EH (cell line): ENCODE measurements at regions not wholly inside any gene's neighbourhood (a gene's known extent, or its start where the extent isn't known, plus 50 kb on each side); places are given as distances from the start of the nearest gene placed in this dataset.

Source experiments
- DNase-seq: peaks from one replicate; pipeline ENCODE4 v3.0.0-alpha.2; 2015; ENCODE audit warnings: low read depth

DNA sequence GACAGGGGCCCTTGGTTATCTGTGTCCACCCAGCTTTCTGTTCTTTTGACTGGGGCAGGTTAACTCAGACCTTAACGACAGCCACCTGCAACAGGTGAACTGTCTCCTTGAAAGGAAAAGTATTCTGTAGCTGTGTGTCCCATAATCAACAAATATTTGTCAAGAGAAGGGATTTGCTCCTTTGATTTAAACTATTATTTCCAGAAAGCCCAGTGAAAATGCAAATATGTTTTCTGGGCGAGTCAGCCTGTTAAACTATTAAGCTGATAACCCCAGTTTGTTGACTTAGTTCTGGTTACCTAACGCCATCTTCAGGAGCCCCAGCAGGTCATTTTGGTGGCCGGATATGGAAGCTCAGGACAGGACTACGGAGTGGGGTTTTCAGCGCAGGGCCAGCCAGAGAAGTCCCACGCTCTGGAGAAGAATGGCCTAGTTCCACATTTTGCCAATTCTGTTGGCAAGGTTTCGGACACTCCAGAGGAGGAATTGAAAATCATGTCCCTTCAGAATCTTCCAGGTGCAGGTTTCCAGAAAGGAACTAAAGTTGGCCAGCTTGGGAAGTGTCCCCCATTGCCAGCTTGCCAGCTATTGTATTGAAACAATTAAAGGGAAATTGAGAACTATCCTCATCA lies 54.5 kb downstream of the ADRA2A start:
- DNase-seq = no peak

DNA sequence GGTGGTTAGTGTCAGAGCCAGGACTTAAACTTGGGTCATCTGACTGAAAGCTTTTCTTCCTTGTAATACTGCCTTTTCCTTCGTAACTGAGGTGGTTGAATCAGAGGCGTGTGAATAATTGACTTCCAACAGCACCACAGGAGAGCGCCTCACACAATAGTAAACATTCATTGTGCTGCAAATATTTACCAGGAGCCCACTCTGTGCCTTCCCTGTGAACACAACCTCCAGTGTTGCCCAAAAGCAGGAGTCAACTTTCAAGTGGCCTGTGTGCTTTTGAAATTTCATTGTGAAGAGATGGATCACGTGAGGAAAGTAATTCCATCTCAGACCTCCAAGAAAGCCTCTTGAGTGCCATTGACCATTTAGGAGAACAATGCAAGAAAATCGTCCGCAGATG lies 60.2 kb downstream of the ADRA2A start:
- no peak for DNase-seq

DNA sequence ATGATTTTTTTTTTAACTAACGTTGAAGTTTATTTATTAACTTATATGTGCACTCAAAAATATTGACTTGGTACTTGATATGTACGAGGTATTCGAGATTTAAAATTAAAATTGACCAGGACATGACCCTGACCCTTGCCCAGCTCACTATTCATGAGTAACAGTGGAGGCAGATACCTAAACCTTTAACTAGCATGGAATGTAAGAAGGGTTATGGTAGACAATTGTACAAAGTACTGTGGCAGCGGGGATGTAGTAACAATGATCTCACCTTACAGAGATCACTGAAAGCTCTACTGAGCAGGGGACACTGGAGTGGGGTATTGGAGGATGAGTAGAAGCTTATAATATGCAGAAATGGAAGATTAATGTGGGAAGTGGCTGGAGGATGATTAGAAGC lies 60.8 kb downstream of the ADRA2A start:
- DNase-seq = no peak

DNA sequence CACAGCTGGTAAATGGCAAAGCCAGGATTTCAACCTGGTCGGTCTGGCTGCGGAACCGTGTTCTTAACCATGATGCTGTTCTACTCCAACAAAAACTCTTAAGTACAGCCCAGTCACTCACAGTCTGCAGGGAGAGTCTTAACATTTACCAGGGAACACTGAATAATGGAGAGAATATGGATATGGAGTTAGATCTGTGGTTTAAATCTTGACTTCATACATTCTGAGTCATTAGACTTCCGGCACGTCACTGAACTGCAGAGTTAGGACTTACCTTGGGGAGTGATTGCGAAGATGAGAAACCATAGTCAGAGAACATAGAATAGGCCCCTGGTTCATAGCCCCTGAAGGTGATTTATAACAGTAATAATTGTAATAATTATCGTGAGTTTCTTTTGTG lies 61.7 kb downstream of the ADRA2A start:
- no peak for DNase-seq

DNA sequence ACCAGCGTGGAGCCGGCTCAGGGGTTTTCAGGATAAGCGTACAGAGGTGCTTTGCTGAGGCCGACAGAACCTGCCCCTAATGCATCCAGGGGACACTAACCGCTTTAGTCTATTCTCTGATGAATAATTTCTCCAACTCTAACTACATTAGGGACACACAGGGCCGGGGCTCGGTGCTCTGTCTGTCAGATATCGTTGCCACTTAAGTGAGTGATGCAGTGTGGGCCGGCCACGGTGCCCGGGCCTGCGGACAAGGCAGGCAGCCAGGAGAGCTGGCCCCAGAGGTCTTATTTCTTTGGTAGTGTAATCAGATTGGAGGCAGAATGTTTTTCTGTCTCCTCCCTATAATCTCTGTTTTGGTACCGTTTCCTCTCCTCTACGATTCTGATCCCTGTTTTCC lies 62.7 kb downstream of the ADRA2A start:
- DNase-seq = no peak

DNA sequence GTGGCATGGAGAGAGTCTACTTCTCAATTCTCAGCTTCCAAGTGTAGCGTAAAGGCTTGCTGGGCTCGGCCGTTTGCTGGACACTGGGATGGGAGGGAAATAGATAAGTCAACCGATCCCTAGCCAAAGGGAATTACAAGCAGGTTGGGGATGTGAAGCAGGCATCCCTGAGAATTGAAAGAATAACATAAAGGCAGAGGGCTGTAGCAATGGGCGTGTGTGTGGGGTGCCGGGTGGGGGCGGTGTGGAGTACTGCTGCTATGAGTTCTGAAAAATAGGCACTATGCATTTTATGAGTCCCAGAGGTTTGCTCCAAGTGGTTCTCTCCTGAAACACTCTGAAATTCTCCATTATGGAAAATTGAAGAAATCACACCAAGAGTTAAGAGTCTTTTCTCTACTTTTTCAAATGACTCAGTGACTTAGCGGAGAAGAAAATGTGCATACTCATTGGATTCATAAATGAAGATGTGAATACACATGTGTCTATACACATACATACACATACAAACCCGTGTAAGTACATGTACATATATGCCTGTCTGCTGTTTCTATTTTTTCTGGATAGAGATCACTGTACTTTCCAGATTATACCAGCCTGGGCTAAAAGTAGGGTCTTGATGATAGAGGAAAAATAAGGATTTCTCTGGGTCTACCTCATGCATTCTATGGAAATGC lies 65.4 kb downstream of the ADRA2A start:
- DNase-seq = no peak

DNA sequence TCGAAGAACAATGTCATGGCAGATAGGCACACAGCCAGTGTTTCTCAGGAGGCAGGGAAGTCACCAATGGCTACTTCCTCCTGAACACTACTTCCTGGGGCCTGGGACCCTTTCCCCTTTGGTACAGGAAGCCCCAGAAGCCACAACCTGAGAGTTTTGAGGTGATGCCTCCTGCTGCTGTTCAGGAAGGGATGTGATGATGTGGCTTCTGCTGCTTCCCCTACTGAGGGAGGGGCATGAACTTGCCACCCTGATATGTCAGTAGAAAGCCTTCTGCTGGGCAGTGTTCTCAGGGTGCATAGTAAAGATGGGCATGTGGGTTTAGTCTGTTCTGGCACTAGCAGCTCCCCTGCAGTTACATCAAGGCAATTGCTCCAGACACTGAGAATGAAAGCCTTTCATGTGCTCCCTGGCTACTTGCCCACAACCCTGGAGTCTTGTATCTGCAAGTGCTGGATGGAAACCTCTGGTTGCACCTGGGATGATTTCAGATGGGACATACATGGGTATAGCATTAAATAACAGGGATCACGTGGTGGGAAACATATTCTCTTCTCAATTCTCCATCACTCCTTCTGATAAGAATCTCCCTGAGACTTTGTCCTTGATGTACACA lies 69.3 kb downstream of the ADRA2A start:
- no peak for DNase-seq

DNA sequence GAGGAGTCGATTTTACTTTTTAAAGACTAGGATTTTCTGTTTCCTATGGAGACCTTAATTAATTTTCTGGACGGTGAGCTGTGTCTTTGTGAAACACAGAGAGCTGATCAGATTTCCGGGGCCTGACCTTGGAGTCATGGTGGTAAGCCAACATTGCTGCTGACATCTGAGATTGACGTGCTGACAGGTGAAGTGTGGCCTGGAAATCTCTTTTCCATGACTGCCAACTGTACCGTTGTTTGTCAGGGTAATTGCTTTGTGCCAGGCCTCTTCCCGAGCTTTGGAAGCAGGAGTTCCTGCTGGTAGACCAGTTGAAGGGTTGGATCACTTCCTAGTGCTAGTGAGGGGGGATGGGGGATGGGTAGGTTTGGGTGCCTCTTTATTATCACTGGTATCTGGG lies 71.2 kb downstream of the ADRA2A start:
- DNase-seq = no peak

DNA sequence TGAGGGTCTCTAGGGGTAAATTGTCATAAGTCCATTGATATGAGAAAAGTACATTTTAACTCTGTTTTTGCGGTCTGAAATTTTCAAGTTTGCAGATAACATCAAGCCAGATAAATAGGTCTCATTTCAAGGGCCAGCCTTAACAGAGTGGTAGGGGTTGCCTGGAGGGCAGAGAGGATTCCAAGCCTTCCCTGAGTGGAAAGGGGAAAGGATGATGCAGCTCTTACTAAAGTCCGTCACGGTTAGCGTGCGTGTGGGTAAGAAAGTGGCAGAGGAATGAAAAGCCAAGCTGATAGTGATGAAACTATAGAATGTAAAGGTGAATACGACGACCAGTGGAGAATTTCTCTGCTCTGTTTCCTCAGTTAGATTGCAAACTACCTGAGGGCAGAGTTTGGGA lies 71.6 kb downstream of the ADRA2A start:
- no peak for DNase-seq

DNA sequence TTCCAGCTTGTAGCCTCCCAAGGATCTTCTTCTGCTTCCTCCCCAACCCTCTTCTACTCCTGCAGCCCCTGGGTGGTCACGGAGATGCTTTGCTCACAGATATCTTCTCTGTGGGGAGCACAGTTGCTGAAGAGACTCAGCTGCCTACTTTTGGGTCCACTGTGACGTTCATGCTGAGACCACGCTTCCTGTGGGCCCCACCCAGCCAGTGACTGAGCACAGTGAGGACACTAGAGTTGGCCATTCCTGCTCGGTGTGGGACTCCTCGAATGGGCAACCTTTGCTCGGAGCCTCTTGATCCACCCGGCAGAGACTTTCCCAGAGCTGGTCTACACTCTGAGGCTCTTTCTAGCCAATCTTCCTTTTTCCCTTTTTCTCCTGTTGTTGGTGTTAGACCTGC lies 73.9 kb downstream of the ADRA2A start:
- no peak for DNase-seq

DNA sequence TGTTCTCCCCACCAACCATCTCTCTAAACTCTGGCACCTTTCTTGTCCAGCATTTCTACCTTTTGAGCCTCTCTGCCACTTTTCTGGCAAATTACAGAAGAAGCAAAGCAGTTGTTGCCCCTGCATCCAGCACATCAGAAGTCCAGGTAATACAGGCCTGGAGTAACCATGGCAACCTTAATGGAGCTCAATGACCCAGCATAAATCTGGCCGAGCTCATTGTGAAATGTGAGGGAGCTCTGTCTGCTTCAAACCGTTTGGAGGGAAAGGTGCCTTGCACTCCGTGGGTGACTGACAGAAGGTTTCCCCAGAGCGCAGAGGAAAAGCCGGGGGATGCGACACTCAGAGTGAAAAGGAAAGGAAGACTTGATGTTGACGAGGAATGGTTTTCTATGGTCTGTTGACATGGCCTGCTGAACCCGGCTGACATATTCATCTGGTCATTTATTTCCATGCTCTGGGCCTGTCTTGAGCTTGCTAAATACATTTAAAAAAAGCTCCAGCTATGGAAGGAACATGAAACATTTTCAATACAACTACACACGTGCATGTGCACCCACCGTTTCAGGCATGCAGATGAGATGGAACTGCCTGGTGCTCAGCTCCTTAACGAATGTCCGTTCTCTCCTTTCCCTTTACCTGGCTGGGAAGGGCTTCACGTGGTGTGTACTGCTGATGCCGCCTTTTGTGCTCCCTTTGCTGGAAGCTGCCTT lies 74.9 kb downstream of the ADRA2A start:
- DNase-seq = no peak

DNA sequence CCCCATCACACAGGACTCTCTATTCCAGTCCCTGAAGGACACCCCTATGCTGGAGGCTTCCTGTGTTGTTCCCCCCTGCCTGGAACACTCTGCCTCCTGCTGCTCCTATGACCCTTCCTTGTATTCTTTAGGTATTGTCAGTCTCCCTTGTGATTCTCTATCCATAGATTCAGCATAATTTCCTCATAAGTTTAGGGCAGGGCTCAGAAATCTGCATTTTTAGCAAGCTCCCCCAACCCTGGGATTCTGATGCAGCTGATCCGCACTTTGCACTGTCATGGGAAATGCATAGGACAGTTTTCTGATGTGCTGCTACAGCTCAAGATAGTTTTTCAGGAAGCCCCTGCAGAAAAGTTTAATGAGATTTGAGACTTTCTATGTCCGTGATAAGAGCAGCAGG lies 79.9 kb downstream of the ADRA2A start:
- no peak for DNase-seq

DNA sequence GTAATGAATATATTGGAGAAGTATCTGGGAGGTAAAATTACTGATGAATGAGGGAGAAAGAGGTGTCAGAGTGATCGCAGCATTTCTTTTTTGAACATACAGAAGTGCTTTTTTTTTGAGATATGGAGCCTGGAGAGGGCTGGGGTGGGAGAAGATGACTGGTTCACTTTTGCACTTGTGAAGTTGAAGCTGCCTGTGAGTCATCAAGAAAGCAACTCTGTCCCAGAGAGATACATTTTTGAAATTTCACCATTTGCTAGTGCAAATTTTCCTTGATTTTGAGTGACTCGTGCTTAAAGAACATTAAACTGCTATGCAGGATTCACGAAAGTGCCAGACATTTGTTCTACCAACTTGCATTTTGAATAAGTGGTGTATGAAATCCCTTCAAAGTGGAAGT lies 81.8 kb downstream of the ADRA2A start:
- peak; percentile 8 for DNase-seq

DNA sequence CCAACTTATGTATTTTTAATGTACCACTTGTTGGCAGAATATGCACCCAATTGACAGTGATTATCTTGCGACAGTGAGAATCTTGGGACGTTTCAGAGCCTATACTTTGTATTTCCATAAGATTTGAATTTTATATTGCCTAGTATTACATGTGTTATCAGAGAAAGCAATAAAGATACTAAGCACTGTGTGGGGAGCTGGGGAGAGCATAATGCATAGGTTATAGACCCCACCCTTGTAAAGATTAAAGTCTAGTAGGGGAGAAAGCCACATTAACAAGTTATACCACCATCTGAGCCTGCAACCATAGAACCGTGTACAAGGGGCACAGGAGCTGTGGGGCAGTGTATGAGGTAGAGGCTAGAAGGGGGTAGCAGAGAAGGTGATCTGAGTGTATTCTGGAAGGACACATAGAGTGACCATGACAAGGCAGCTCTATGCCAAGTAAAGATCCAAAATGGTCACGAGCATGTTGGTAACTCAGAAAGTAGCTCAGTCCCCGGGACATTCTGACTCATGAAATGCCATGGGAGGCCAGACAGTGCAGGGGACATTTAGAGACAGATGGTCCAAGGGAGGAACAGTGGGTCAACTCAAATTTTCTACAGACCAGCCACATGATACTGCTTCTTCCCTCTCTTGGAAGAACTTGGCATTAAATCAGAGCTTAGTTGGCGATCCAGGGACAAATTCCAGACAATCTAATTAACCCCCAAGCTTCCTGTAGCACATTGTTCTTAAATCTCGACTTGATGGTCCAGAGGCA lies 84.5 kb downstream of the ADRA2A start:
- DNase-seq = no peak

DNA sequence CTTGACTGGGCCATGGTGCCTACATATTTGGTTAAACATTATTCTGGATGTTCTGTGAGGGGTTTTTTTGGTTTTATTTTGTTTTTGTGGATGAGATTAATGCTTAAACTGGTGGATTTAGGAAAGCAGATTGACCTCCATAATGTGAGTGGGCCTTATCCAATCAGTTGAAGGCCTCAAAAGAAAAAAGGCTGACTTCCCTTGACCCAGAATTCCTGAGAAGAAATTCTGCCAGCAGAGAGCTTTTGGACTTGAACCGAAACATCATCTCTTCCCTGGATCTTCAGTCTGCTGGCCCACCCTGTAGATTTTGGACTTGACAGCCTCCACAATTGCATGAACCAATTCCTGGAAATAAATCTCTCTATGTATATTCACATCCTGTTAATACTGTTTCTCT lies 94.4 kb downstream of the ADRA2A start:
- no peak for DNase-seq

DNA sequence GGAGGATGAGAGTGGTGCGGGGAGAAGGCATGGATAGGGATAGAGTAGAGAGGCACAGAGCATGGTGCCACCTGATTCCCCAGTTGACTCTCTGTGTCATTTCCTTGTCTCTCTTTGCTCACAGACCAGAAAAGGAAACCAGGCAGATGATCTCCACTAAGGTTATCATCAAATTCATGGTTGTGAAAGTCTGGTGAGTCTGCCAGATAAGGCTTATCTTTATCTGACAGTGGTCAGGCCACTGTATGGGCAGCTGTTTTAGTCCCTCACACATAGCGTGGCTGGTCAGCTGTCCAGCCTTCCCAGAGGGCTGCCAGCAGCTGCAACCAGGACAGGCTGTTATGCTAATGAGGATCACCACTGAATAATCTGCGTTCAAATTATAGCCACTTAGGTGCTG lies 99.0 kb downstream of the ADRA2A start:
- DNase-seq = no peak

DNA sequence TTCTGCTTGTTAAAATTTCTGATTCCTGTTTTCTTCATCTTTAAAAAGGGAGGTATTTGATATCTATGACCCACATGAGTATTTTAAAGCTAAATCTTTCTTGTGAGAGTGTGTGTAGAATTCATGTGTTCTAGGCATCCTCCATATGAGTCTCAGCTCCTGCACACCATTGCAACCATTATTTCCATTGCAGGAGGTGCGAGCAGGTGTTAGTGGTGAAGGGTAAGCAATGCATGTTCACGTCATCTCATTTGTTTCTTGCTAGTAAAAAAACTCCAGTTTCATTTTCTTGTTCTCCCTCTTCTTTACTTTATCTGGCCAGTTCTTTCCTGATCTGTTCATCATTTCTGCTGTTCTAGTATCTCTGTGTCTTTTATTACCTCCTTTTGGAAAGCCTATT lies 100.5 kb downstream of the ADRA2A start:
- no peak for DNase-seq

DNA sequence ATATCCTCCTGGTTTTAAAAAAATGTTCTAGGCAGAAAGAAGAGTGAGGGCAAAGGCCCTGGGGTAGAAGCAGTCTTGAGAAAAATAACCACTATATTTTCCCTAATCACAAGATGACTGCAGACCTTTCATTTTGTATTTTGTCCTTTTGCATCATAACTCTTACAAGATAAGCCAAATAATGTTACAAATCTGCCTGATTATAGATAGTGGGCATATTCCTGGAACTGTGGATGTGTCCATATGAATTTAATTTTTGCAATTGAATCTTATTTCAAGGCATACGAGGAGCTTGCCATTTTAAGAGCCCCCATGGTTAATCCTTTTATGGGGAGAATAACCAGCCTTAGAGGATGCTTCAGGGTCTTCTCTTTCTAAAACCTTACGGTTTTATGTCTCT lies 102.7 kb downstream of the ADRA2A start:
- DNase-seq = no peak

DNA sequence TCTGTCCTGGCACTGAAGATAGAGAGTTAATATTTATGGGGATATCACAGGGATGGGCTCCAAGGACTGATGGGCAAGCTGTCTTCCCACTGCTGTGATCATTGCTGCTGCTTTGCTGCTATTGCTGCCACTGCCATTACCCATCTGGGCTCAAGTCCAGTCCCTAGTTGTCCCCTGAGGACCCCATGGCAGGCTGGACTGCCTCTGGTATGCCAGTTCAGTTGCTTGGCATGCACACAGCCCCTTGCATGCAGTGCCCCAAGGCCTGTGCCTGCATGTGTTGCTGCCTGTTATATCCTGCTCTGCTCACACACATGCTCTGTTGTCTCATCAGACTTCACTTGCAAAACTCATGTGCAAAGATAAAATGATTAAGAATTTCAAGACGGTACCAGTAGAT lies 109.5 kb downstream of the ADRA2A start:
- no peak for DNase-seq

DNA sequence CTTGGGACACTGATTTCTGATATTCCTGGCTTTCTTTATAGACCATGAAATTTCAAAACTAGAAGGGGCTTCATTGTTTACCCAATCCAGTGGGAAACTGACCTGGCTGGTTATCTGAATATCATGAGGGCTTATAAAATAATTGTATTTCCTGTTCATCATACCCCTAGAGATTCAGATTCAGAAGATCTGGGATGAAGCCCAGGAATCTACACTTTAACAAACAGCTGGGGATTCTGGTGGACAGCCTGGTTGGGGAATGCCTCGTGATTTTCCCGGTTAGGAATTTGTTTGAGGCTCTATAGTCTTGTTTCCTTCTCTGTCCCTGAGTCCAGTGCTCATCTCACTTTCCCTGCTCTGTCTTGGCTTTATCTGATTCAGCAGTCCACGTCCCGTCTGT lies 110.3 kb downstream of the ADRA2A start:
- DNase-seq = no peak

DNA sequence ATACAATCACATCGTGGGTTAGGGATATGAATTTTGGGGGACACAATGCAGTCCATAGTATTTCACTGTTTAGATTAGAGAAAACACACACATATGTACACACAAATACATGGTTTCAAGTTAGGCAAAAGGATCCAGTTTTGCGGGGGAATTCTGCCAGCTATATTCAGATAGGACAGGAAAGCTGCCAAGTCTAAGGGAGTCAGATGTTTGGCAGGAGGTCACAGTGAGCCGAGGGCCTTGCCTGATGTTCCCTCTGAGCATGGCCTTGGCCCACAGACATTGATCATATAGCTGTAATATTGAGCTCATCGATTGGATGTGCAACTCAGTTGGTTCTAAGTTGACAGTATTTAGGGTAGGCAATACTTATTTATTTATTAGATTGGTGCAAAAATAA lies 122.8 kb downstream of the ADRA2A start:
- DNase-seq = no peak

DNA sequence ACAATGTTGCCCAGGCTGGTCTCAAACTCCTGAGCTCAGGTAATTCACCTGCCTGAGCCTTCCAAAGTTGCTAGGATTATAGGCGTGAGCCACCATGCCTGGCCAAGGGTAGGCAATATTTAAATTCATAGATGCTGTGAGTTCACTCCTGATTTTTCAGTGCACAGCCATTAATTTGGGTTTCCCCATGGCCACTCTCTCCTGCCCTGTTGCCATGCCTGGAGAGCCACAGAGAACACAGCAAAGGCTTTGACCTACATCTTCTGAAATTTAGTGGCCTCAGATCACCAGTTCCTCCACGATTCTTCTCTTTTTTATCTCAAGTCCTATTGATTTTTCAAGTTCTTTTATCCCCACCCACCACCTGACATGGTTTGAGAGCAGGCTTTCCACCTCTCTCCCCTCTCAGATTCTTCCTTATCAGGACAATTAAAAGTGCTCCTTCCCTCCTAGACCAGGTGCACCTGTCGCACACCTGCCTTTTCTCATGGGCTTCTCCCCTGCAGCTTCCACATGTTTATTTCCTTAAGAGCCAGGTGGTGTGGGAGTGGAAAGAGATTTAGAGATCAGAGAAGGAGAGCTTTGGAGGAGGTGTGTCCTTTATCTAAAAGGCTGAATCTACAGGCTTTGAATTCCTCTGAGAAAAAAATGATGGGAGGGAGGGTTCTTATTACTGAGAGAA lies 123.8 kb downstream of the ADRA2A start:
- DNase-seq = no peak
